HG03139 (cell line): ENCODE measurements at regions not wholly inside any gene's neighbourhood (a gene's known extent, or its start where the extent isn't known, plus 50 kb on each side); places are given as distances from the start of the nearest gene placed in this dataset.

Source experiments
- ATAC-seq: cut with Tn5 transposase; IDR thresholded peaks from one replicate; pipeline ENCODE4 v1.9.1; 2021; ENCODE audit not compliant: unreplicated experiment

DNA sequence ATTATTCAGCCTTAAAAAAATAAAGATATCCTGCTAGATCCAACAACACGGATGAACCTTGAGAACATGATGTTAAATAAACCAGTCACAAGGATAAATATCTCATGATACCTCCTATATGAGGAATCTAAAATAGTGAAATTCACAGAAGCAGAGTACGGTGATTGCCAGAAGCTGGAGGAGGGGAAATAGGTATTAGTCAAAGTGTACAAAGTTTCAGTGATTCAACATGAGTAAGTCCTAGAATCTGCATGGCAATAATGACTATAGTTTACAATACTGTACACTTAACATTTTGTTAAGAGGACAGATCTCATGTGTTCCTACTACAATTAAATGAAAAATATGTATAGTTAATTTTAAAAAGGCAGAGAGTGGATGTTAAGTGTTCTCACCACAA, 206.6 kb upstream of the SLC10A2 start:
- ATAC-seq: no peak

DNA sequence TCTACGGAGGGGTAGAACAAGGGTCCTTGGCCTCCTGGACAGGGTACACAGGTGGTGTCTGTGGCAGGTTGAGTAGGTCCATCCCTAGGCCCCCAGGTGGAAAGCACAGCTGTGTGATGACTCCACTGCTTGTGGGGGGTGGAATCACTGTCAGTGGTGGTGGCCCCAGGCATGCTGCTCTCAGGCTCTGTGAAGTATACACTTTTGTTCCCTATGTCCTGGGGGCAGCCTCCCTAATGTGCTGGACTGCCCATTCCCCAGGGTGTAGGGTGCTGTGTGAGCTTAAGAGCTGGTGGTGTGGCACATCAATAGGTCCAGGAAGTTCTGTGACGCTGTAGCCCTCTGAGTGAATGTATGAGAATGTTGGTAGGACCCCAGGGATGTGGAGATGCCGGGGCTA, 197.2 kb upstream of the SLC10A2 start:
- no peak for ATAC-seq

DNA sequence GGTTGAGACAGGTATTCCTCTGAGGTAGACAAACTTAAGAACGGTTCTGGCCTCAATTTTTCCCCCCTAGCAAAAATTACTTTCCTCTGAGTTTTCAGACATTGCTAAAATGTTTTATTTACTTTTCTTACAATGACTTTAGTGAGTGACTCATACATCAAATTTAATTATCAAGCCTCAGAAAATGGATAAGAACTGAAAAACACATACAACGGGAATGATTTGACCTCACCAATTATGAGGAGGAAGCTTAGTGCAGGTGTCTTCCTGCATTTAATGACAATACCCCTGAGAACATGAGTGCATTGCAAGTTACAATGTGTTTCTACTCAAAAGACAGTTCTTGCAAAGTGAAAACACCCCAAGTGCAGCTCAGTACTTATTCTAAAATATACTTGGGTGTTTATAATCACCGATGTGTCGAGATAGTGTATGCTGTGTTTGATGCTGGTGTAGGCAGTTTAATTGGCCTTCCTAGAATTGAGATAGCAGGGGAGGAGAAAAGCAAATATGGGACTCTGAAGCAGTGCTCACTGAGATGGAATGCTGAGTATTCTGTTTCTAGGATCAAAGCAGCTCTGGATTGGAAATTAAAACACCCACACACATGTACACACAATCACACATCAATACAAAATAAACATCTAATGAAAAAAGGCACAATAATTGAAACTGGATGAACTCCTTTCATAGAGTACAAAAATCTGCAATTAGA, 189.5 kb upstream of the SLC10A2 start:
- ATAC-seq: no peak

DNA sequence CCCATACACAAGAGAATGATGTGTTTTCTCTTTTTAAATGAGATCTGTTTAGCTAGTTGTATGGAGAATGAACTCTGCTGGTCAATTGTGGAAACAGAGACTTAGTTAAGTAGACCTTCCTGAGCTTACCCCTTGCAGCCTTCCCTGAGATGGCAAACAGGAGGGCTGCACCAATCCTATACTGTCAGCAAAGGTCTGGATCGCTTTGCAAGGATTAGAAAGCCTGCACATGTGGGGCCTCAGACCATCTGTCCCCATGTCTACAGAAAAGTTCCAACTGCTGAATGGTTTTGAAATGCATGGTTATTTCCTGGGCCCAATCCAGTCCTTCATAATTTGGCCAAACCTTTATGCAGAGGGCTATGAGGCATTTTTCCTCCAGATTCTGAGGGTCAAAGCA, 183.9 kb upstream of the SLC10A2 start:
- ATAC-seq: no peak

- no peak for ATAC-seq
Observed at GRCh38 chr13:103246581-103247200, 180.5 kb upstream of the SLC10A2 start.

GRCh38 chr13:103243495-103243894, 177.3 kb upstream of the SLC10A2 start:
- ATAC-seq: no peak

- ATAC-seq: no peak
Observed at GRCh38 chr13:103238441-103238840, 172.2 kb upstream of the SLC10A2 start.

- ATAC-seq: no peak
Observed at GRCh38 chr13:103236213-103236612, 170.0 kb upstream of the SLC10A2 start.

DNA sequence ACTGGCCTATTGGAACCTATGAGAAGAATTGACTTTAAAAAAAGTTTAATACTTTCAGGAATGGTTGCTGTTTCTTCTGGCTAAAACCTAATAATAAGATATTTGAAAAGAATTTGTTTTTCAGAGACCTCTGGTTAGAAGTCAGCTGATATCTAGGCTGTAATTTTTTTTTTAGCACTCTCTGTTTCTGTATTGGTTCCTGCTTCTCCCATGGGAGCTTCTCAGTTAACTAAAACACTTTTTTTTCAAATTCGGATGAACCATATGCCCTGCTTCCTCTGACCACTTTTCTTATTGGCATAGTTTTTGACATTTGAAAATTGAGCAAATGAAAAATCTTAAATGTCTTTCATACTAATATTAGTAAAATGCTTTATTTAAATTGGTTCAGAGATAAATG, 163.5 kb upstream of the SLC10A2 start:
- no peak for ATAC-seq

- no peak for ATAC-seq
Observed at GRCh38 chr13:103224804-103225203, 158.6 kb upstream of the SLC10A2 start.

GRCh38 chr13:103222683-103223082, 156.5 kb upstream of the SLC10A2 start:
- no peak for ATAC-seq

DNA sequence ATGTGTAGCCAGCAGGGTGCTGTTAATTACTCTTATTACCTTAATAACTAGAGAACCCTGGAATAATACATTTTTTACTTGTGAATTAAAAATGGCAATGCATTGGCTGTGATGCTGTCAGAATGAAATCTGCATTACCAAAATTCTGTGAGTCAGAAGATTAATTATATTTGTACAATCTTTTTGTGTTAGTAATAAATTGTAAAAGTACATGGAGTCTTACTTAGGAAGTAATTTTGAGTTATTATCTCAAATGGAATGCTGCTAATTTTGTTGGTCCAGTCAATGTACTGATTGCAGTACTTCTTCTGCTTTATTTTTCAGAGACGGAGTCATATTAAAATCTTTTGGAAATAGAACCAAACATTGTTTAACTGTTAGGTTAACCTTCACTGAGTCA, 152.0 kb upstream of the SLC10A2 start:
- no peak for ATAC-seq

- no peak for ATAC-seq
Observed at GRCh38 chr13:103213152-103213551, 146.9 kb upstream of the SLC10A2 start.

DNA sequence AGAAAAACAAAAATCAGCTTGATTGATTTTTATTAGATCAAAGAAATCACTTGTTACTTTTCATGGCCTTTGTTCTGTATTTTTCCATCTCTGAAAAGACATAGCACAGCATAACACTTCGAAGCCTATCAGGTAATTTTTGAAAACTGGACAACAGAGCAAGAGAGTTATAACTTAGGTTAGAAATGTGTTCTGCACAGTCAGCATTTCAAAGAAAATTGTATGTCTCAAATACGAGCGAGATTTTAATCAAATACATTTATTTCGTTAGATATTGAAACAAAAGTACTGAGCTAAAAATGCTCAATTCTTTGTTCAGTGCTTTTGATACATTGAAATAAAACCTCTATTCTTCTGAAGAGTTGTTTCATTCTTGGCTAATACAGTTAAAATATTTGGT, 144.1 kb upstream of the SLC10A2 start:
- no peak for ATAC-seq

DNA sequence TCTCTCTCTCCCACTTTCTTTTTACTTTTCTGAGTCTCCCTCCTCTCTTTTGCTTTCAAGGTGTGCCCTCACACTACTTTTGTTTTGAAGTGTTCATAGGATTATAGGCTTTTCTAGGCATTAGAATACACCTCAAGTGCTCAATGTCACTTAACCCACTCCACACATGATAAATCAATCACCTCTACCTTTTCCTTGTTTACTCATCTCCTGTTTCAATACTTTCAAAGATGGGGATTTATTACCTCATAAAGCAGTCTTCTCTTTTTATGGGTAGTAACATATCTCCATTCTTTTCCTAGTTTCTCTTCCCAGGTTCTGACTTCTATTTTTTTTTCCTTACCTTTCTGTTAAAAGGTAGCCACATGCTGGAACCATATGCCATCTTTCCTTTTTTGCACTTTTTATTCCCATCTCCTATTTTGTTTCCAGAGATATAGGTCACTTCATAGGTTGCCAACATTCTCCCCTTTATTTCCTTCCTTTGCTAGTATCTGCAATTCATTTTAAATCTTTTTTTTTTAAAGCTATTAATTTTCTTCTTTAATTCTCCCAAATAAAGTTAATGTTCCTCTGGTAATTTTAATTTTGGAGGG, 137.6 kb upstream of the SLC10A2 start:
- no peak for ATAC-seq

DNA sequence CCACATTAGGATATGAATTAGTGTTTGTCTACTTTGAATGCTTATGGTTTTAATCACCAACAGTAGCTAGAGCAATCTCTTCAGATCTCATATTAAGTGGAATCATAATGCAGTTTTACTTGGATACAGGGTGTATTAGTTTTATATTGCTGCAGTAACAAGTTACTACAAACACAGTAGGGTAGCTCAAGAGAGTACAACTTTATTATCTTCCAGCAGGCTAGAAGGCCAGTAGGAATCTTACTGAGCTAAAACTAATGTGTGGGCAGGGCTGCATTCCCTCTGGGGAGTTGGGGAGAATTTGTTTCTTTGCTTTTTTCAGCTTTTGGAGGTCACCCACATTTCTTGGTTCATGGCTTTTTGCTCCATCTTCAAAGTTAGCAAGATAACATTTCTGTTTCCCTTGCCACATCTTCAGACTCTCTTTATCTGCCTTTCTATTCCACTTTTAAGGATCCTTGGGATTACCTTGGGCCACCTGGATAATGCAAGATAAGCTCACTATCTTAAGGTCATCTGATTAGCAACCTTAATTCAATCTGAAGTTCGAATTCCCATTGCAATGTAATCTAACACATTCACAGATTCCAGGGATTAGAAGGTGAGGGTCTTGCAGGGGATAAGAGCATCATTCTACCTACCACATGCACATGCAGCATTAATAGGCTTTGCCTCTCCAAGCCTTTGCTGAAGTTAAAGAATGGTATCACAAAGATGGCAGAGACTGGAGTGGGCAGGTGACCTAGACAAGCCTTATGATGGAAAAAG, 134.1 kb upstream of the SLC10A2 start:
- no peak for ATAC-seq

DNA sequence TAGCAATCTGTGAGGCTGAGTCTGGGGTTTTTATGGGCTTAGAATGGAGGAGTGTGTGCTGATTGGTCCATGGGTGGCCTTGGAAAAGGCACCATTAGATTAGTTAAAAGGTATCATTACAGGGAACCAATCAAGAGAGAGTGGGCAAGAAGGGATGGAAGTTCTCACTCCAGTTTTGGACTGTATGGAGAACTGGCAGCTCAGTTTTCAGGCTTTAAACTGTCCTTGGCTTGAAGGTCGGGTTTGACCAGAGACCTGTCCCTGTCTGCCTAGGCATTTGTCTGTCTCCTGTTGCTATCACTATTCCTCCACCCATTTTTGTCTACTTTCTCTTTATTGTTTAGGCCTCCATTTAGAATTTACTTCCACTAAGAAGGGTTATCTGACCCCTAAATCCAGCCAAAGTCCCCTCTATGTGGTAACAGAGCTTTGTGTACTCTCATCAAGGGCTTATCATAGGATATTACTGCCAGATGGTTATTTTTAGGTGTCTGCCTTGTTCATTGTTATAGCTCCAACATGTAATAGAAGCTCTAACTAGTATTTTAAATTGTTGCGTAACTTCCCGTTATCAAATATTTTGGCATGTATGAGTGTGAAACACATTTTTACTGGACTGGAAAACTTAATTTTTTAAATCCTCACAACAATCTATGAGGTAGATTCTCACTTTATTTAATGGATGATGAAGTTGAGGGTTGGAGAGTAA, 133.3 kb upstream of the SLC10A2 start:
- ATAC-seq: no peak

DNA sequence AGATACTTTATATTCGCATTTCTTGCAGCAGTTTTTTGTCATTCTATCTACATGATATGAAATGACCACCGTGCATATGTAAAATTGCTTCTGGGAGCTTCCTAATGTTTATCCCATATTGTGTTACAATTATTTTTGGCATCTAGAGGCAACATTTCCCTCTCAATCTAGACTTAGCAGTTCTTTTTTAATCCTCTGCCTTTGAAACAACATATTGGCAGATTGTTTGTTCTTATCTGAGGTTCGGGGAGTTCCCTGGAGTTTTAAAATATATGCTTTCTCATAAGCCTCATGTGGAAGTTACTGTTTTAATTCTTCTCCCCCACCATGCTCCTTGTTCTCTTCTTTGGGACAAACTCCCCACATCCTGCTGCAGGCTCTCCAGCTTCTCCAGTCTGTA, 130.1 kb upstream of the SLC10A2 start:
- no peak for ATAC-seq

- no peak for ATAC-seq
Observed at GRCh38 chr13:103195762-103196161, 129.5 kb upstream of the SLC10A2 start.

- no peak for ATAC-seq
Observed at GRCh38 chr13:103194871-103195270, 128.7 kb upstream of the SLC10A2 start.

GRCh38 chr13:103192511-103193135, 126.4 kb upstream of the SLC10A2 start:
- no peak for ATAC-seq
